GM21737 (cell line): ENCODE measurements at regions not wholly inside any gene's neighbourhood (a gene's known extent, or its start where the extent isn't known, plus 50 kb on each side); places are given as distances from the start of the nearest gene placed in this dataset.
"Not testable (repeated sequence)": the region's sequence is repeated elsewhere in the genome, so short reads cannot be mapped to it uniquely, and the experiment has no call there.

Experiments used
- ATAC-seq: cut with Tn5 transposase; IDR thresholded peaks from one replicate; pipeline ENCODE4 v1.9.1; 2021; ENCODE audit warnings: mild to moderate bottlenecking, moderate library complexity; ENCODE audit not compliant: unreplicated experiment

DNA sequence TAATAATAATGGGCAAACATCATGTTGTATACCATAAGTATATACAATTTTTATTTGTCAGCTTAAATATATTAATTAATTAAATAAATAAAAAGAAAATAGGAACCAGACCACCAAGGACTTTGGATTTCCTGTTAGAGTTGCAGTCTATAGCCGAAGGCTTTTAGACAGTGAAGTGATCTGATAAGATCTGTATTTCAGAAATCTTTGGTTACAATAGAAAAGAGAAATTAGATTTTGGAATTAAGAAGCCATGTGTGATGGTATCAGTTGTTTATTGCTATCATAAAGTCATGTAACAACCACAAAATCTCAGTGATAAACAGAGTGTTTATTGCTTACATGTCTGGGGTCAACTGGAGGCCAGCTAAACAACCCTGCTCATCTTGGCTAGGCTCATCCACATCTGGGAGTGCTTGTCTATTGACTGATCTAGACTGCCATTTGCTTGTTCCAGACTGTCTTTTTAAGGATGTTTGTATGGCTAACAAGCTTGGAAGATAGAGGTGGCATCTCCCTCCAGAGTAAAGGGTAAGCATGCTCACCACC, 142.1 kb upstream of the USP9X start:
- no peak for ATAC-seq

DNA sequence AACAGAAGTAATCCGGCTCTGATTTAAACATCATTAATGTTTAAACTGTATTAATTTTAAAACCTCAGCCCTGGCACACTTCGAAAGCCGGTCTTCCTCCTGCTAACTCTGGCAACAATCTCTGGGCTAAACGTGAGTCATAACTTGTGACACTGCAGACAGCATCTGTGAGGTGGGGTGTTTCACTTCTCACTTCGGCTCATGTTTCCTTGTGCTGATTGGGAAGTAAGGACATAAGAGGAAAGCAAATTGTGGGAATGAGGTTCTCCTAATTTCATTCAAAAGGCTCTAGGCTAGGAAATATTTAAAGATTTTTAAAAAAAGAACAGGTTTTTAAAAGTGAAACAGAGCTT, 139.9 kb upstream of the USP9X start:
- peak; percentile 82 for ATAC-seq

DNA sequence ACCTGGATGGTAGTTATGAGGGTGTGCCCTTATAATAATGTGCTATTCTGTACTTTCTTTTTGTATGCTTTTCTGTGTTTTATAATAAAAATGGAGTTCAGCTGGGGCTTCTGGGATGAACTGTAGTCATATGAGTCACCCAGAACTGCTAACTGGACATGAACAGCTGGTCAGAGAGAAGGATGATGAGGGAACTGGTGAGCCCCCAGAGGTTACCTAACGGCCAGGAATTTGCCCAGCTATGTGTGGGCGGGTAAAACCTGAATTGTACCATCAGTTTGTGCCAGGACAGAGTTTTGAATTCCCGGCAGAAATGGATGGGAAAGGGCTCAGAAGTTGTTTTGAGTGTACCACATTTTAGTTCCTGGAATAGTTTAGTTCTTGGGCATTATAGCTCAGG, 138.0 kb upstream of the USP9X start:
- no peak for ATAC-seq

DNA sequence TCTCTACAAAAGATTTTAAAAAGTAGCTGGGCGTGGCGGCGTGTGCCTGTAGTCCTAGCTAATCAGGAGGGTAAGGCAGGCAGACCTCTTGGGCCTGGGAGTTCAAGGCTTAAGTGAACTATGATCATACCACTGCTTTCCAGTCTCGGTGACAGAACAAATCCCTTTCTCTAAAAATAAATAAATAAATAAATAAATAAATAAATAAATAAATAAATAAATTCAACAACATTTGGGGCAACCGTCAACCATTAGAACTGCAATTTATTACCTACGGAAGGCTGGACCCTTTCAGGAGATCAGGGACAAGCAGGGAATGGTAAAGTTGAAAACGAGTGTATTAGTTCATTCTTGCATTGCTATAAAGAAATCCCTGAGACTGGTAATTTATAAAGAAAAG, 136.2 kb upstream of the USP9X start:
- no peak for ATAC-seq

DNA sequence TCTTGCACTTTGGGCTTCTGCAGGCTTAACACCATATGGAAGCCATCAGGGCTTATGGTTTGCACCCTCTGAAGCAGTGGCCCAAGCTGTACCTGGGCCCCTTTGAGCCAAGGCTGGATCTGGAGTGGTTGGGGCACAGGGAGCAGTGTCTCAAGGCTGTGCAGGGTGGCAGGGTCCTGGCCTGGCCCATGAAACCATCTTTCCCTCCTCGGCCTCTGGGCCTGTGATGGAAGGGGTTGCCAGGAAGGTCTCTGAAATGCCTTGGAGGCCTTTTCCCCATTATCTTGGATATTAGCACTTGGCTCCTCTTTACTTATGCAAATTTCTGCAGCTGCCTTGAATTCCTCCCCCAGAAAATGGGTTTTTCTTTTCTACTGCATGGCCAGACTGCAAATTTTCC, 134.7 kb upstream of the USP9X start:
- ATAC-seq: no peak

DNA sequence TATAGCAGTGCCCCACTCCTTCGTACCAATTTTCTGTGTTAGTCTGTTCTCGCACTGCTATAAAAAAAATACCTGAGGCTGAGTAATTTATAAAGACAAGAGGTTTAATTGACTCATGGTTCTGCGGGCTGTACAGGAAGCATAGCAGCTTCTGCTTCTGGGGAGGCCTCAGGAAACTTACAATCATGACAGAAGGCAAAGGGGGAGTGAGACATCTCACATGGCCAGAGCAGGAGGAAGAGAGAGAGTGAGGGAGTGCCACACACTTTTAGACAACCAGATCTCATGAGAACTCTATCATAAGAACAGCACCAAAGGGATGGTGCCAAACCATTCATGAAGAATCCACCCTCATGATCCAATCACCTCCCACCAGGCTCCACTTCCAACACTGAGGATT, 133.8 kb upstream of the USP9X start:
- ATAC-seq: not testable (repeated sequence)

DNA sequence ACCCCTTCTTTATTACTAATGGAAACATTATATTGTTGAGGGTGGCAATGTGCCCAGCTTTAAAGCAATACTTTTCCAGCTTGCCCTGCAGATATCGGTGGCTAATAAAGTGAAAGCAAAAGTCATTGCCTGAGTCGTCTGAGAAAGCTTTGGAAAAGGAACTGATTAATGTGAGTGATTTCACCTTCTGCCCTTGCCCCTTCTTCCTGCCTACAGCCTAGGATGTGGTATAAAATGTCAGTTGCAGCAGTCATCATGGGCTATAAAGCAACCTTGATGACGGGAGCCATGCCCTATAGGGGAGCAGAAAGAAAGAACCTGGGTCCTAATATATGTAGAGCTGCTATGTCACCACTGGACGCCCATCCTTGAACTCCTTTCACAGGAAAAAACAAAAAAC, 132.4 kb upstream of the USP9X start:
- ATAC-seq: no peak

DNA sequence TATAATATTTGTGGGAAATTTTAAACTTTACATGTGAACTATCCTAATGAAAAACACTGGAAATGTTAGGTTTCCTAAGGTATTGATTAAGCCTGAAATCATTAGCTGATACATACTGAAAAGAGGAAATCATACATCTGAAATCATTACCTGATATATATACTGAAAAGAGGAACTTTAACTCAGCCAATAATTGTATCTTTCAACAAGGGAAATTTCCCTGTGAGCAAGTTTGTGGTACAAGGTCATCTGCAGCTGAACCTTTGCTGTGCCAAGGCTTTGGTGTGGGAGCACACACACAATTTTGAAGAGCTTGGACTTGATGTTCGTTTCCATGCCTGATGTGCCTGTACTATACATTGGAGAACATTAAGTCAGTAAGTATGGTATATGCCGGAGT, 131.9 kb upstream of the USP9X start:
- ATAC-seq: no peak

DNA sequence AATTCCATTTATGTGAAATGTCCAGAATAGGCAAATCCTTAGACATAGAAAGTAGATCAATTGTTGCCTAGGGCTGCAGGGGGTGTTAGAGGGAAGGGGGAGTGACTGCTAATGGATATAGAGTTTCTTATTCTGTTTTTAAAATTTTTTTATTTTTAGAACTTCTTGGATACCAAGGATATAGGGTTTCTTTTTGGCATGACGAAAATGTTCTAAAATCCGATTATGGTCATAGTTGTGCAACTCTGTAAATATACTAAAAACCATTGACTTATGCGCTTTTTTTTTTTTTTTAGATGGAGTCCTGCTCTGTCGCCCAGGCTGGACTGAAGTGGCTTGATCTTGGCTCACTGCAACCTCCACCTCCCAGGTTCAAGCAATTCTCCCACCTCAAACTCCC, 125.2 kb upstream of the USP9X start:
- no peak for ATAC-seq

DNA sequence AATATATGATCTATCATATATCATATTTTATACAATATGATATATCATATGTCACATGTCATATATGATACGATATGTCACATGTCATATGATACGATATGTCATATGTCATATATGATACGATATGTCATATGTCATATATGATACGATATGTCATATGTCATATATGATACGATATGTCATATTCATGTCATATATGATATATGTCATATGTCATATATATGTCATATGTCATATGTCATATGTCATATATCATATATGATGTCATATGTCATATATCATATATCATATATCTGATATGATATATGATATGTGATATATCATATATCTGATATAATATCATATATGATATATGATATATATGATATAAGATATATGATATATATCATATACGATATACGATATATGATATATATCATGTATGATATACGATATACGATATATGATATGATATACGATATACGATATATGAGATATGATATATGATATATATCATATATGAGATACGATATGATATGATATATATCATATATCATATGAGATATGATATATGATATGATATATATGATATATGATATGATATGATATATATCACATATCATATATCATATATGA, 122.3 kb upstream of the USP9X start:
- ATAC-seq: no peak

DNA sequence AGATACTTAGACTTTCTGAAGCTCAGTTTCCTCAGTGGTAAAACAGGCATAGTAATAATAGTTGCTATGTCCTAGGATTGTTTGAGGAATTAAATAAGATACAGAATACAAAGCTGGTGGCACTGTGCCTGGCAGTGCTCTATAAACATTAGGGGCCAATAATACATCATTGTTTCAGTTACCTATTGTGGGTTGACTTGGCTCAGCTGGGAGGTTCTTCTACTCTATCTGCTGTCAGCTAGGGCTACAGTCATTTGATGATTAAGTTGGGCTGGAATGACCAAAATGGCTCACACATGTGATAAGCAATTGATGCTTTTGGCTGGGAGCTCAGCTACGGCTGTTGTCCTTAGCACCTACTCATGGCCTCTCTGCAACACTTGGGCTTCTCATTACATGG, 121.2 kb upstream of the USP9X start:
- no peak for ATAC-seq

DNA sequence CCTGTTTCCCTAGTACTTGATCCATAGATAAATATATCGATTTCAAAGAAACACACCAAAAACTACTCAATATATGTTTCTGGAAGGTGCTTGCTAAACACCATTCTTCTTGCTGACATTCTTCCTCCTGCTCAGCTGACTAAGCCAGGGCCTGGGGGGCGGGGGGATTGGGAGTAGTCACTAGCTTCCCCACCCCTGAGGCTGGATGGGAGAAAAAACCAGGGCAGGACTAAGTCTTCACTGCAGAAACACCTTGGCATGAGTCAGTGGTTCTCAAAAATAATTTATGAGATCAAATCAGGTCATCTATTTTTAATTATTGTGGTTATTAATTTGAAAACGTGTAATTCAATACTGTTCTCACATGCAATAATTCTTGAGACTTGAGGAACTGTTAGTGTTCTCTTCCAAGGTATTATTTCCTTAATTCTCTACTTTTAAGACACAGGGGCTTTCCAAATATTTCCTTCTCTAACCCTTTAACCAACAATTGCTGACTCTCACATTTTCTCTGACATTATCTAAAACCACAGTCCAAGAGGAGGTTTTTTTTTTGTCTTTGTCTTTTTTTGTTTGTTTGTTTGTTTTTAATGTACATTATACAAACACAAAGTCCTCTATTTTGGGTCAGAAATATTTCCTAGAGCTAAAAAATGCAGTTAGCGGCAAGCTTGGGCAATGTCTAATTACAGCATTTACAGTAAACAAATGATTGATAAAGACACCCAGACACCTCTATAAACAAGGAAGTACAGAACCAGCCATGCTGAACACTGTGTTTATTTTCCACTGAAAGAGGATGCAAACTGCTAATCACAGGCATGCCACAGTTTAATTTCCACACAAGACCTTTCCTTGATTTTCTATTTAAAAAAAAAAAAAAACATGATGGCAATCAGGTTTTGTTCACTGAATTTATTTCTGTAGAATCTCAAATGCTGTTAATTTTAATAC, 120.3 kb upstream of the USP9X start:
- no peak for ATAC-seq

DNA sequence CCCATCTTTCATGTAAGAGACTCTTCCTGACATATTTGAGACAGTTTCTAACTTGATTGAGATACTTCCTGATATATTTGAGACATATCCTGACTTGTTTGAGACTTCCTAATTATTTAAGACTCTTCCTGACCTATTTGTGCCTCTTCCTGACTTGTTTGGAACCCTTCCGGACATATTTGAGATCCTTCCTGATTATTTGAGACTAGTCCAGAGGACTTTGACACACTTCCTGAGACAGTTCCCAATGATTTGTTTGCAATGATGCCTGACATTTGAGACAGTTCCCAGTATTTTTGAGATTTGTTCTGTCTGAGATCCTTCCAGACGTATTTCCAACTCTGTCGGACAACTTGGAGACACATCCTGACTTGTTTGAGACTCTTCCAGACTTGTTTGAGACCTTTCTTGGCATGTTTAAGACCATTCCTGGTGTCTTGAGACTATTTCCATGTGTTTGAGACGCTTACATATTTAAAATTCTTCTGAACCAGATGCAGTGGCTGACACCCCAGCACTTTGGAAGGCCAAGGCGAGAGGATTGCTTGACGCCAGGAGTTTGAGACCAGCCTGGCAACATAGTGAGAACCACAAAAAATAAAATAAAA, 118.9 kb upstream of the USP9X start:
- no peak for ATAC-seq

DNA sequence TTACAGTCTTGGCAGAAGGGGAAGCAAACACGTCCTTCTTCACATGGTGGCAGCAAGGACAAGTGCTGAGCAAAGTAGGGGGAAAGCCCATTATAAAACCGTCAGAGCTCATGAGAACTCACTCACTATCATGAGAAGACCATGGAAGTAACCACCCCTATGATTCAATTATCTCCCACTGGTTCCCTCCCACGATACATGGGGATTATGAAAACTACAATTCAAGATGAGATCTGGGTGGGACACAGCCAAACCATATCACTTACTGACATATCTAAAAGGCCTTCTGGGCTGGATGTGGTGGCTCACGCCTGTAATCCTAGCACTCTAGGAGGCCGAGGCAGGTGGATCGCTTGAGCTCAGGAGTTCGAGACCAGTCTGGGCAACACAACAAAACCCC, 117.1 kb upstream of the USP9X start:
- no peak for ATAC-seq

DNA sequence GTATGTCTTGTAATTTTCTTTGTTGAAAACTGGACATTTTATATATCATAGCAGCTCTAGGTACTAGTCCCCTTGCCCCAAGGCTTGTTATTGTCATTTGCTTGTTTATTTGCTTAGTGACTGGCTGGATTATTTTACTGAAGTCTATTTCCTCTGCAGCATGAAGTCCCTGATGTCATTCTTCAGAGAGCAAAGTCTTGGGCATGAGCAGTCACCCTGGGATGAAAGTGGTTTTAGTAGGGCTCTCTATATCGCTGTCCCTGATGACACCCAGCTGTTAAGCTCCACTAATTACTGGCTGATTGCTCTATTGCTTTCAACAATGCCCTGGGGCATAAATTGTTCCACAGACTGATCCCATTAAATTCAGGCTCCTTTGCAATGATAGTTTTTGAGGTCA, 113.5 kb upstream of the USP9X start:
- ATAC-seq: no peak

DNA sequence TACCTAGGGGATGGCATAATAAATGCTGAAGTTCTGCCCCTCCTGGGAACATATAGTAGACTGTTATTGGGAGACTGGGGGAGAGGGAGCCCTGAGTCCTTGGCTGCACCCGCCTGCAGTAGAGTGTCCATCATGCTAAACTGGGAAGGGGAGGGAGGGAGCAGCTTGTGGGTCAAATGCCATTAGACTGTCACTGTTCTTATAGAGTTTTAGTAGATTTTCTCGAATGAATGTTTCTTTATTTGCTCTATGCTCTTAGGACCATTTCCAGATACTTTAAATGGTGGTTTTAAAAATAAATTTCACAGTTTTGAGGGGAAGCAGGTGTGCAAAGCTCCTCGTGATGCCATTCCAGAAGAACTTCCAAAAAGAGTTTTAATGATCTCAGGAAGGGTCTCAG, 111.6 kb upstream of the USP9X start:
- no peak for ATAC-seq

DNA sequence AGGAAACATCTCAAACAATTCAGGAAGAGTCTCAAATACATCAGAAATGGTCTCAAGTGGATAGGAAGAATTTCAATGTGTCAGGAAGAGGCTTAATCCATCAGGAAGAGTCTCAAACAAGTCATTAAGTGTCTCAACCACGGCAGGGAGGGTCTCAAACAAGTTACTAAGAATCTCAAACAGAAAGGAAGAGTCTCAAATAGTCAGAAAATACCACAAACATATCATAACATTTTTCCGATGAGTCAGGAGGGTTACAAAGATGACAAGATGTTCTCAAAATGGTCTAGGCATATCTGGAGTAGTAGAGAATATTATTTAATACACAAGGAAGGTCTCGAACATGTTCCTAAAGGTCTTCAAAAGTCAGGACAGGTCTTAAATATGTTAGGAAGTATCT, 109.3 kb upstream of the USP9X start:
- no peak for ATAC-seq

DNA sequence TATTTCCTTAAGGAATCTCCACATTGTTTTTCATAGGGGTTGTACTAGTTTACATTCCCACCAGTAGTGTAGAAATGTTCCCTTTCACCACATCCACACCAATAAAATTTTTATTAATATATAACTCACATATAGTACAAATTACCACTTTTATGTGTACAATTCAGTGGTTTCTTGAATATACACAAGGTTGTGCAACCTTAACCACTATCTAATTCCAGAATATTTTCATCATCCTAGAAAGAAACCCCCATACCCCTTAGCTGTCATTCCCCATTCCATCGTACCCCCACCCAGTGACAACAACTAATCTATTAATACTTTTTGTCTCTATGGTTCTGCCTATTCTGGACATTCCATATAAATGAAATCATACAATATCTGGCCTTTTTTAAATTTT, 108.3 kb upstream of the USP9X start:
- ATAC-seq: no peak

DNA sequence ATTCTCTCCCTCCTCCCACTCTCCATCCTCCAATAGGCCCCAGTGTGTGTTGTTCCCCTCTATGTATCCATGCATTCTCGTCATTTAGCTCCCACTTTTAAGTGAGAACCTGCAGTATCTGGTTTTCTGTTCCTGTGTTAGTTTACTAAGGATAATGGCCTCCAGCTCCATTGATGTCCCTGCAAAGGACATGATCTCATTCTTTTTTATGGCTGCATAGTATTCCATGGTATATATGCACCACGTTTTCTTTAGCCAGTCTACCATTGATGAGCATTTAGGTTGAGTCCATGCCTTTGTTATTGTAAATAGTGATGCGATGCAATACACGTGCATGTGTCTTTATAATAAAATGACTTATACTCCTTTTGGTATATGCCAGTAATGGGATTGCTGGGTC, 100.3 kb upstream of the USP9X start:
- ATAC-seq: no peak

DNA sequence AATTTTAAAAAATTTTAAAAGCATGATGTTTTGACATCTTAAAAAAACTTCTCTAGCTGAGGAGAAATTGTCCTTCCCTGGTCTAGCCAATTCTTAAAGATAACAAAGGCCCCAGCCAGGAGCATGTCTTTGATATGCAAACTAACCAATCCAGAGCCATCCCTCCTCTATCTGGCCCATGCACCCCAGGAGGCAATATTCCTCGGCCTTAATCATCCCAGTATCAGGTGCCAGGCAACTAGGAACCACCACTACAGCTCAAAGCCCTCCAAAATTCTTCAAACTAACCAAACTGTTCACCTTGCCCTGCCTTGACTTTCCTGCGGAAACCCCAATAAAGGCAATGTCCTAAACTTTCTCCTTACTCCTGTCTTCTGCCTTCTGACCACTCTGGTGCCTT, 97.8 kb upstream of the USP9X start:
- ATAC-seq: no peak

DNA sequence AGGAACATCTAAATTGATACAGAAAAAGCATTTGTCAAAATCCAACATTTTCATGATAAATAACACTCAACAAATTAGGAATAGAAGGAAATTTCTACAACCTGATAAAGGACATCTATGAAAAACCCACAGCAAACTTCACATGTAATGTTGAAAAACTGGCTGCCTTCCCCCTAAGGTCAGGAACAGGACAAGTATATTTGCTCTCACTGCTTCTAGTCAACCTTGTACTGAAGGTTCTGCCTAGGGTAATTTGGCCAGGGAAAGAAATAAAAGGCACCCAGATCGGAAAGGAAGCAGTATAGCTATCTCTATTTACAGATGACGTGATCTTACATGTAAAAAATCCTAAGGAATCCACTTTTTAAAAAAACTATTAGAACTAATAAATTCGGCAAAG, 97.1 kb upstream of the USP9X start:
- no peak for ATAC-seq

DNA sequence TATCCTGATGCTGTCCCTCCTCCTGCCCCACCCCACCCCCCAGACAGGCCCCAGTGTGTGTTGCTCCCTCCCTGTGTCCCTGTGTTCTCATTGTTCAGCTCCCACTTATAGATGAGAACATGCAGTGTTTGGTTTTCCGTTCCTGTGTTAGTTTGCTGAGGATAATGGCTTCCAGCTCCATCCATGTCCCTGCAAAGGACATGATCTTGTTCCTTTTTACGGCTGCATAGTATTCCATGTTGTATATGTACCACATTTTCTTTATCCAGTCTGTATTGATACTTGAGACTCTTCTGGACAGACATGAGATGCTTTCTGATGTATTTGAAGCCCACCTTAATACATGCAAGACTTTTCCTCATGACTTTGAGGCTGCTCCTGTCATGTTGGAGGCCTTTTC, 91.8 kb upstream of the USP9X start:
- ATAC-seq: not testable (repeated sequence)
